ENCODE measurements at regions not wholly inside any gene's neighbourhood (a gene's known extent, or its start where the extent isn't known, plus 50 kb on each side); places are given as distances from the start of the nearest gene placed in this dataset.

DNA sequence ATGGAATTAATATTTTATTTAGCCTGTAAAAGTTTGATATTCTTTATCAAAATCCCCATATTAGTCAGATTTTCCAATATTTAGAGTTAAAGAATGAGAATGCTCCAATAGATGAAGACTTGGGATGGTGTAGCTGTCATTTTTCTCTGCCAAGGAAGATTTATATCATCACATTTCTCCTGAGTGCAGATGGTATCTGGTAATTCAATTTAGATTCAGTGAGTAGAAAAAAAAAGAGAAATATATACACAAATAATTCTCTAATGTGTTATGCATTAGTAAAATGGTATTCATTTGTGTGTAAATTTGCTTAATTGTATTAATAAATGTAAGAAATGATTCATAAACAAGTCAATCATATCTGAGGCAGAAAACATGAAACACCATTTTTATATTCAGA is 1508.7 kb upstream of the PCDH20 start:
- ATAC-seq (ENCODE audit: poor library complexity) = no peak
- Mint-ChIP-seq H3K9me3 (peaks cover 2% of the 10 kb centered on the region), H3K4me1 (ENCODE audit: low read depth) (no peaks in the 10 kb centered on the region), H3K27ac (no peak overlapping the region), H3K36me3 (ENCODE audit: low read depth) (no peaks in the 10 kb centered on the region), H3K4me3 (no peak overlapping the region), H3K27me3 (no peaks in the 10 kb centered on the region)
- Histone ChIP-seq H3K4me3 (ENCODE audit: low read length) (no peak overlapping the region), H3K27ac (ENCODE audit: low read depth in 1 of 2, low read length in 2 of 2) (no peak overlapping the region), H3K36me3 (ENCODE audit: insufficient read depth, low read length) (no peaks in the 10 kb centered on the region), H3K9me3 (ENCODE audit: control insufficient read depth in 1 of 2, insufficient read depth in 1 of 2, low read length in 2 of 2) (peaks cover 9 to 17% of the 10 kb centered on the region in 2 experiments), H3K4me1 (ENCODE audit: insufficient read depth, low read length) (no peaks in the 10 kb centered on the region), H3K27me3 (ENCODE audit: control insufficient read depth in 1 of 2, insufficient read depth in 2 of 2, low read length in 2 of 2) (no peaks in the 10 kb centered on the region)
- TF ChIP-seq, protein P1, sequence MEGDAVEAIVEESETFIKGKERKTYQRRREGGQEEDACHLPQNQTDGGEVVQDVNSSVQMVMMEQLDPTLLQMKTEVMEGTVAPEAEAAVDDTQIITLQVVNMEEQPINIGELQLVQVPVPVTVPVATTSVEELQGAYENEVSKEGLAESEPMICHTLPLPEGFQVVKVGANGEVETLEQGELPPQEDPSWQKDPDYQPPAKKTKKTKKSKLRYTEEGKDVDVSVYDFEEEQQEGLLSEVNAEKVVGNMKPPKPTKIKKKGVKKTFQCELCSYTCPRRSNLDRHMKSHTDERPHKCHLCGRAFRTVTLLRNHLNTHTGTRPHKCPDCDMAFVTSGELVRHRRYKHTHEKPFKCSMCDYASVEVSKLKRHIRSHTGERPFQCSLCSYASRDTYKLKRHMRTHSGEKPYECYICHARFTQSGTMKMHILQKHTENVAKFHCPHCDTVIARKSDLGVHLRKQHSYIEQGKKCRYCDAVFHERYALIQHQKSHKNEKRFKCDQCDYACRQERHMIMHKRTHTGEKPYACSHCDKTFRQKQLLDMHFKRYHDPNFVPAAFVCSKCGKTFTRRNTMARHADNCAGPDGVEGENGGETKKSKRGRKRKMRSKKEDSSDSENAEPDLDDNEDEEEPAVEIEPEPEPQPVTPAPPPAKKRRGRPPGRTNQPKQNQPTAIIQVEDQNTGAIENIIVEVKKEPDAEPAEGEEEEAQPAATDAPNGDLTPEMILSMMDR (IDR thresholded peaks at IDR 0.05) = no peak
- ChIA-PET POLR2A (no interaction called here), CTCF (no interaction called here)
- no peak for DNase-seq
- intact Hi-C loops (cut with DNase I, micrococcal nuclease) = no loop called here

DNA sequence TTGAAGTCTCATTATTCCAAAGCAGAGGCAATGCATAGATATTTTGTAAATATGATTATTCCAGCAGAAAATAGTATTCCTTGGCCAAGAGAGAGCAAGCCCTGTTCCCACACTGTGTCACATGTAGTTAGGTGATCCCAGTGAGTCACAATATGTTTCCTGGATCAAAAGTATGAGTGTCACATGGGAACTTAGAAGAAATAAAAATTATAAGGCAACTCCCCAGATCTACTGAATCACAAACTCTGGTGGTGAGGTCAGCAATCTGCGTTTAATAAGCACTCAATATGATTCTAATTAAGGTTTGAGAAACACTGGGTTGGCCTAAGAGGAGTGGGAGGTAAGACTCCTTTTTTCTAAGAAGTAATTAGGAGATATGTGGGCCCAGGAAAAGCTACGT is 1504.5 kb upstream of the PCDH20 start:
- H3K9me3 ChIP-seq (ENCODE audit: control insufficient read depth in 1 of 2, insufficient read depth in 1 of 2, low read length in 2 of 2) = peaks cover 0 to 7% of the 10 kb centered on the region in 2 experiments
- POLR2A ChIA-PET = no interaction called here

DNA sequence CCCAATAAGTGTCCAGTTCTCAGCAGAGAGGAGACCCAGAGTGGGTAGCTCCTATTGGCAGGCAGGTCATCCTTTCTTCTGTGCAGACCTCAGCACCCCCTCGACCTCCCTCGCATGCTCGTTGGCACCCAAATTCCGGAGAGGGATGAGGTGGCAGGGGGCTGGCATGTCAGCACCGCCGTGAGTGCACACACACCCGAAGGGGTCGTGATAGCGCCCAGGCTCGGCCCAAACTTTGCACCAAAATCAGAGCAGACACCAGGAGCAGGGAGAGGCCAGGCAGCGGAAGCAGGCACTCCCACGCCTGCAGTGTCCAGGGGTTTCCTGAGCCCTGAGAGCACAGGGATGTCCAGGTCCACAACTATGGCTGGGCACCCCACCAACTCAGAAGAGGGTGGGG is 1503.8 kb upstream of the PCDH20 start:
- CTCF ChIA-PET = no interaction called here
- DNase-seq = no peak
- Histone ChIP-seq H3K36me3 (ENCODE audit: insufficient read depth, low read length) (no peaks in the 10 kb centered on the region), H3K27ac (ENCODE audit: low read depth in 1 of 2, low read length in 2 of 2) (no peak overlapping the region), H3K9me3 (ENCODE audit: control insufficient read depth in 1 of 2, insufficient read depth in 1 of 2, low read length in 2 of 2) (peaks cover 0 to 7% of the 10 kb centered on the region in 2 experiments), H3K4me1 (ENCODE audit: insufficient read depth, low read length) (no peaks in the 10 kb centered on the region), H3K4me3 (ENCODE audit: low read length) (no peak overlapping the region), H3K27me3 (ENCODE audit: control insufficient read depth in 1 of 2, insufficient read depth in 2 of 2, low read length in 2 of 2) (no peaks in the 10 kb centered on the region)
- Mint-ChIP-seq H3K9me3 (peaks cover 2% of the 10 kb centered on the region), H3K36me3 (ENCODE audit: low read depth) (no peaks in the 10 kb centered on the region), H3K27me3 (no peaks in the 10 kb centered on the region), H3K4me3 (no peak overlapping the region), H3K27ac (no peak overlapping the region), H3K4me1 (ENCODE audit: low read depth) (no peaks in the 10 kb centered on the region)
- TF ChIP-seq, protein P1 (IDR thresholded peaks at IDR 0.05) = no peak
- intact Hi-C loops (cut with DNase I, micrococcal nuclease) = no loop called here
- POLR2A ChIA-PET = no interaction called here
- ATAC-seq (ENCODE audit: poor library complexity) = no peak

More for the DNA sequence above, 1504.5 kb upstream of the PCDH20 start:
- DNase-seq (no peak), ATAC-seq (ENCODE audit: poor library complexity) (no peak)
- H3K4me1 Mint-ChIP-seq (ENCODE audit: low read depth) = no peaks in the 10 kb centered on the region
- no peaks in the 10 kb centered on the region for H3K27me3 Mint-ChIP-seq
- no peak overlapping the region for H3K27ac Mint-ChIP-seq
- TF ChIP-seq, protein P1 (IDR thresholded peaks at IDR 0.05) = no peak
- Histone ChIP-seq H3K4me3 (ENCODE audit: low read length) (no peak overlapping the region), H3K27ac (ENCODE audit: low read depth in 1 of 2, low read length in 2 of 2) (no peak overlapping the region), H3K4me1 (ENCODE audit: insufficient read depth, low read length) (no peaks in the 10 kb centered on the region), H3K27me3 (ENCODE audit: control insufficient read depth in 1 of 2, insufficient read depth in 2 of 2, low read length in 2 of 2) (no peaks in the 10 kb centered on the region), H3K36me3 (ENCODE audit: insufficient read depth, low read length) (no peaks in the 10 kb centered on the region)
- CTCF ChIA-PET = no interaction called here
- H3K9me3 Mint-ChIP-seq = peaks cover 2% of the 10 kb centered on the region
- no peaks in the 10 kb centered on the region for H3K36me3 Mint-ChIP-seq (ENCODE audit: low read depth)
- intact Hi-C loops (cut with DNase I, micrococcal nuclease) = no loop called here
- no peak overlapping the region for H3K4me3 Mint-ChIP-seq
